ENCODE measurements at regions not wholly inside any gene's neighbourhood (a gene's known extent, or its start where the extent isn't known, plus 50 kb on each side); places are given as distances from the start of the nearest gene placed in this dataset.

GRCh38 chr2:139763705-139764104 is 983.5 kb upstream of the NXPH2 start:
- Mint-ChIP-seq H3K9me3 (ENCODE audit: unreplicated experiment) (no peaks in the 10 kb centered on the region), H3K27ac (ENCODE audit: unreplicated experiment) (no peak overlapping the region), H3K27me3 (ENCODE audit: unreplicated experiment) (no peaks in the 10 kb centered on the region), H3K36me3 (ENCODE audit: unreplicated experiment) (no peaks in the 10 kb centered on the region), H3K4me3 (ENCODE audit: unreplicated experiment) (no peak overlapping the region), H3K4me1 (ENCODE audit: low read depth, unreplicated experiment) (no peaks in the 10 kb centered on the region)
- no peak for TF ChIP-seq CTCF (IDR thresholded peaks at IDR 0.05; ENCODE audit: partially characterized antibody, unreplicated experiment)
- no peak for DNase-seq

GRCh38 chr2:139759000-139759505 is 978.9 kb upstream of the NXPH2 start:
- peaks cover 7% of the 10 kb centered on the region for H3K36me3 Mint-ChIP-seq (ENCODE audit: unreplicated experiment)

GRCh38 chr2:139746901-139747300 is 966.7 kb upstream of the NXPH2 start:
- Mint-ChIP-seq H3K27me3 (ENCODE audit: unreplicated experiment) (no peaks in the 10 kb centered on the region), H3K4me3 (ENCODE audit: unreplicated experiment) (no peak overlapping the region), H3K27ac (ENCODE audit: unreplicated experiment) (no peak overlapping the region), H3K4me1 (ENCODE audit: low read depth, unreplicated experiment) (no peaks in the 10 kb centered on the region), H3K36me3 (ENCODE audit: unreplicated experiment) (no peaks in the 10 kb centered on the region), H3K9me3 (ENCODE audit: unreplicated experiment) (peaks cover 2% of the 10 kb centered on the region)
- no peak for DNase-seq
- TF ChIP-seq CTCF (IDR thresholded peaks at IDR 0.05; ENCODE audit: partially characterized antibody, unreplicated experiment): no peak

More at GRCh38 chr2:139759000-139759505, 978.9 kb upstream of the NXPH2 start:
- Mint-ChIP-seq H3K9me3 (ENCODE audit: unreplicated experiment) (peaks cover 4% of the 10 kb centered on the region), H3K4me3 (ENCODE audit: unreplicated experiment) (no peak overlapping the region), H3K27me3 (ENCODE audit: unreplicated experiment) (no peaks in the 10 kb centered on the region), H3K27ac (ENCODE audit: unreplicated experiment) (no peak overlapping the region), H3K4me1 (ENCODE audit: low read depth, unreplicated experiment) (no peaks in the 10 kb centered on the region)
- DNase-seq: no peak
- no peak for TF ChIP-seq CTCF (IDR thresholded peaks at IDR 0.05; ENCODE audit: partially characterized antibody, unreplicated experiment)

- H3K36me3 Mint-ChIP-seq (ENCODE audit: unreplicated experiment): no peaks in the 10 kb centered on the region
- no peaks in the 10 kb centered on the region for H3K4me1 Mint-ChIP-seq (ENCODE audit: low read depth, unreplicated experiment)
- no peak for DNase-seq
- no peak overlapping the region for H3K4me3 Mint-ChIP-seq (ENCODE audit: unreplicated experiment)
- no peaks in the 10 kb centered on the region for H3K9me3 Mint-ChIP-seq (ENCODE audit: unreplicated experiment)
- no peak overlapping the region for H3K27ac Mint-ChIP-seq (ENCODE audit: unreplicated experiment)
- no peaks in the 10 kb centered on the region for H3K27me3 Mint-ChIP-seq (ENCODE audit: unreplicated experiment)
- no peak for TF ChIP-seq CTCF (IDR thresholded peaks at IDR 0.05; ENCODE audit: partially characterized antibody, unreplicated experiment)
These were observed 964.1 kb upstream of the NXPH2 start for GRCh38 chr2:139744273-139744672.

GRCh38 chr2:139742216-139743172 is 962.3 kb upstream of the NXPH2 start:
- no peak overlapping the region for H3K4me3 Mint-ChIP-seq (ENCODE audit: unreplicated experiment)
- no peak for TF ChIP-seq CTCF (IDR thresholded peaks at IDR 0.05; ENCODE audit: partially characterized antibody, unreplicated experiment)

More at GRCh38 chr2:139742216-139743172, 962.3 kb upstream of the NXPH2 start:
- Mint-ChIP-seq H3K36me3 (ENCODE audit: unreplicated experiment) (no peaks in the 10 kb centered on the region), H3K9me3 (ENCODE audit: unreplicated experiment) (no peaks in the 10 kb centered on the region), H3K4me1 (ENCODE audit: low read depth, unreplicated experiment) (no peaks in the 10 kb centered on the region), H3K27ac (ENCODE audit: unreplicated experiment) (no peak overlapping the region), H3K27me3 (ENCODE audit: unreplicated experiment) (no peaks in the 10 kb centered on the region)
- DNase-seq: no peak

All from glutamatergic neuron (in vitro differentiated cells).